Panc1 (cell line): ENCODE measurements at regions not wholly inside any gene's neighbourhood (a gene's known extent, or its start where the extent isn't known, plus 50 kb on each side); places are given as distances from the start of the nearest gene placed in this dataset.

ENCODE experiments used
- ATAC-seq: fragments of 200-7000 bp; cut with Tn5 transposase; 2 replicates; pipeline ENCODE4 v1.9.1; 2020; ENCODE audit warnings: mild to moderate bottlenecking, moderate library complexity
- BruUV-seq: library from RNA; stranded (reverse); fragments of 400-500 nt; replicated peaks from 2 replicates; lab custom pipeline; 2021; lab: Mats Ljungman, UMichigan
- CTCF ChIA-PET: fragments of 300-600 bp; sonication (Branson Sonifier 250); formaldehyde crosslinking; loops from one replicate; lab custom pipeline; 2022; ENCODE audit warnings: antibody characterized with exemption; lab: Charles Lee
- POLR2A ChIA-PET: fragments of 300-600 bp; sonication (Branson Sonifier 250); formaldehyde crosslinking; loops from one replicate; lab custom pipeline; 2022; ENCODE audit warnings: antibody characterized with exemption; lab: Charles Lee
- DNase-seq: peaks from one replicate; pipeline ENCODE4 v3.0.0-alpha.2; 2010; ENCODE audit warnings: low read depth, low spot score
- H3K27ac ChIP-seq: 2 replicates; pipeline ENCODE4 v1.5.1; 2011; ENCODE audit warnings: mild to moderate bottlenecking, low read length, inconsistent platforms
- H3K27me3 ChIP-seq: fragments of 200-500 bp; sonication (Bioruptor generic); 2 replicates; pipeline ENCODE4 v1.6.0; 2014; ENCODE audit warnings: low read length, inconsistent platforms; ENCODE audit not compliant: control insufficient read depth, insufficient read depth
- H3K36me3 ChIP-seq: fragments of 200-500 bp; sonication (Bioruptor generic); 2 replicates; pipeline ENCODE4 v1.5.1; 2014; ENCODE audit warnings: inconsistent platforms, mild to moderate bottlenecking, low read length, moderate library complexity; ENCODE audit not compliant: control insufficient read depth, insufficient read depth
- H3K4me1 ChIP-seq: 2 replicates; pipeline ENCODE4 v1.5.1; 2011; ENCODE audit warnings: inconsistent platforms, mild to moderate bottlenecking, low read length, moderate library complexity; ENCODE audit not compliant: control insufficient read depth, insufficient read depth
- H3K4me3 ChIP-seq, 2 experiments: 2 replicates each; pipeline ENCODE4 v1.5.1; 2011 to 2012; ENCODE audit warnings: low read depth in 2 of 2, low read length in 2 of 2, mild to moderate bottlenecking in 2 of 2, inconsistent platforms in 1 of 2, moderate library complexity in 1 of 2
- H3K9me3 ChIP-seq: fragments of 200-500 bp; sonication (Bioruptor generic); 2 replicates; pipeline ENCODE4 v1.5.1; 2014; ENCODE audit warnings: low read depth, mild to moderate bottlenecking, inconsistent platforms, low read length, moderate library complexity; ENCODE audit not compliant: control insufficient read depth, insufficient read depth
- POLR2AphosphoS5 ChIP-seq: IDR thresholded peaks from 2 replicates; pipeline ENCODE4 v1.6.1; 2012; ENCODE audit warnings: mild to moderate bottlenecking, low read depth, low read length, moderate library complexity
- SIN3A ChIP-seq: IDR thresholded peaks from 2 replicates; pipeline ENCODE4 v1.6.1; 2012; ENCODE audit warnings: low read depth, mild to moderate bottlenecking, low read length, moderate library complexity, borderline replicate concordance; ENCODE audit not compliant: insufficient read depth
- TCF7L2 ChIP-seq: IDR thresholded peaks from 2 replicates; pipeline ENCODE4 v1.6.1; 2011; ENCODE audit warnings: mild to moderate bottlenecking, low read depth, low read length, inconsistent platforms
- in situ Hi-C: cut with HindIII; loops from 2 replicates; pipeline ENCODE4 v1.10.0; 2016; ENCODE audit warnings: low sequenced_read_pairs, low pct_unique_long_range_greater_than_20kb
- intact Hi-C: fragments of 100-400 bp; cut with micrococcal nuclease; formaldehyde crosslinking; loops from one replicate; pipeline ENCODE4 v1.10.0; 2022; ENCODE audit not compliant: unreplicated experiment
- TF ChIP-seq, protein P1 (sequence below), 2 experiments: IDR thresholded peaks; 2 replicates each; pipeline ENCODE4 v1.6.1; 2011 to 2012; ENCODE audit warnings: low read depth in 2 of 2, control low read depth in 1 of 2, low read length in 1 of 2, mild to moderate bottlenecking in 1 of 2, moderate library complexity in 1 of 2; ENCODE audit not compliant: insufficient read depth in 1 of 2
- TF ChIP-seq, protein P2 (sequence below): fragments of 450-650 bp; IDR thresholded peaks from 2 replicates; pipeline ENCODE4 v1.5.1; 2017; ENCODE audit warnings: mild to moderate bottlenecking

DNA sequence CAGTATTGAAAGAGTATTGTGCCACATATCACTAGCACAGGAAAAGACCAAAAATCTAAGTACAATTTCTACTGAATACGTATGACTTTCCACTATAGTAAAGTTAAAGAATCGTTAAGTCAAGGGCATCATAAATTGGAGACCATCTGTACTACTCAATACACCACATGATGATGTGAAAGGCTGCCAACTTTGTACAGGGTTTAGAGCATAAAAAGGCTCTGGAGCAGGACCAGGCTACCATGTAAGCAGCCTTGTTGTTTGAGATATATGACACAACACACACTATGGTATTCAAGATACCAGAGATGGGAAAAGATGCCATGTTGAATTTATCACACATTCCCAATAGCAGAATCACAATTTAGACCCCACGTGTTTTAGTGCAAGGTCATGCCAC lies 294.9 kb upstream of the TRPC5 start:
- ChIA-PET POLR2A (no interaction called here), CTCF (no interaction called here)
- no peaks in the 10 kb centered on the region for H3K4me1 ChIP-seq
- BruUV-seq = no TSS peak
- no peaks in the 10 kb centered on the region for H3K36me3 ChIP-seq
- intact Hi-C loops = no loop called here
- no peaks in the 10 kb centered on the region for H3K9me3 ChIP-seq
- TF ChIP-seq, protein P1, sequence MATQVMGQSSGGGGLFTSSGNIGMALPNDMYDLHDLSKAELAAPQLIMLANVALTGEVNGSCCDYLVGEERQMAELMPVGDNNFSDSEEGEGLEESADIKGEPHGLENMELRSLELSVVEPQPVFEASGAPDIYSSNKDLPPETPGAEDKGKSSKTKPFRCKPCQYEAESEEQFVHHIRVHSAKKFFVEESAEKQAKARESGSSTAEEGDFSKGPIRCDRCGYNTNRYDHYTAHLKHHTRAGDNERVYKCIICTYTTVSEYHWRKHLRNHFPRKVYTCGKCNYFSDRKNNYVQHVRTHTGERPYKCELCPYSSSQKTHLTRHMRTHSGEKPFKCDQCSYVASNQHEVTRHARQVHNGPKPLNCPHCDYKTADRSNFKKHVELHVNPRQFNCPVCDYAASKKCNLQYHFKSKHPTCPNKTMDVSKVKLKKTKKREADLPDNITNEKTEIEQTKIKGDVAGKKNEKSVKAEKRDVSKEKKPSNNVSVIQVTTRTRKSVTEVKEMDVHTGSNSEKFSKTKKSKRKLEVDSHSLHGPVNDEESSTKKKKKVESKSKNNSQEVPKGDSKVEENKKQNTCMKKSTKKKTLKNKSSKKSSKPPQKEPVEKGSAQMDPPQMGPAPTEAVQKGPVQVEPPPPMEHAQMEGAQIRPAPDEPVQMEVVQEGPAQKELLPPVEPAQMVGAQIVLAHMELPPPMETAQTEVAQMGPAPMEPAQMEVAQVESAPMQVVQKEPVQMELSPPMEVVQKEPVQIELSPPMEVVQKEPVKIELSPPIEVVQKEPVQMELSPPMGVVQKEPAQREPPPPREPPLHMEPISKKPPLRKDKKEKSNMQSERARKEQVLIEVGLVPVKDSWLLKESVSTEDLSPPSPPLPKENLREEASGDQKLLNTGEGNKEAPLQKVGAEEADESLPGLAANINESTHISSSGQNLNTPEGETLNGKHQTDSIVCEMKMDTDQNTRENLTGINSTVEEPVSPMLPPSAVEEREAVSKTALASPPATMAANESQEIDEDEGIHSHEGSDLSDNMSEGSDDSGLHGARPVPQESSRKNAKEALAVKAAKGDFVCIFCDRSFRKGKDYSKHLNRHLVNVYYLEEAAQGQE (IDR thresholded peaks at IDR 0.05; ENCODE audit: insufficient read depth in 1 of 2, low read depth in 2 of 2, low read length in 1 of 2) = no peak
- no peak for TF ChIP-seq TCF7L2
- ATAC-seq (no peak), DNase-seq (no peak)
- H3K27ac ChIP-seq = no peak overlapping the region
- in situ Hi-C loops = no loop called here
- no peak overlapping the region for H3K4me3 ChIP-seq
- H3K27me3 ChIP-seq = no peaks in the 10 kb centered on the region

DNA sequence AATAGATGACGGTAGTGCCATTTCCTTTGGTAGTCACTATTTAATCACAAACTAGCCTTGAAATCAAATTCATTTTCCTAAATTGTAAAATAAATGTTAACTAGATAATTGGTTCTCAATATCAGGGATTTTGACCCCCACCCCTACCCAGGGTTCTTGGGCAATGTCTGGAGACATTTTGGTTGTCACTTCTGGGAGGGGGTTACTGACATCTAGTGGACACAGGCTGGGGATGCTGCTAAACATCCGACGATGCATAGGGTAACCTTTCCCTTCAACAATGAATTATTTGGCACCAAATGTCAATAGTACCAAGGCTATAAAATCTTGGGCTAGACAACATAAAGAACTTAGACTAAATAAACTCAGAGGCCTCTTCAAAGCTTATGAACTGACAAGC lies 285.8 kb upstream of the TRPC5 start:
- BruUV-seq = no TSS peak
- Histone ChIP-seq H3K4me1 (no peaks in the 10 kb centered on the region), H3K27me3 (no peaks in the 10 kb centered on the region), H3K27ac (no peak overlapping the region), H3K36me3 (no peaks in the 10 kb centered on the region), H3K4me3 (no peak overlapping the region), H3K9me3 (no peaks in the 10 kb centered on the region)
- in situ Hi-C loops (no loop called here), intact Hi-C loops (no loop called here)
- ATAC-seq (no peak), DNase-seq (no peak)
- ChIA-PET CTCF (no interaction called here), POLR2A (no interaction called here)
- TF ChIP-seq POLR2AphosphoS5 = no peak
- TF ChIP-seq, protein P1 (IDR thresholded peaks at IDR 0.05; ENCODE audit: insufficient read depth in 1 of 2, low read depth in 2 of 2, low read length in 1 of 2) = no peak
- TF ChIP-seq, protein P2, sequence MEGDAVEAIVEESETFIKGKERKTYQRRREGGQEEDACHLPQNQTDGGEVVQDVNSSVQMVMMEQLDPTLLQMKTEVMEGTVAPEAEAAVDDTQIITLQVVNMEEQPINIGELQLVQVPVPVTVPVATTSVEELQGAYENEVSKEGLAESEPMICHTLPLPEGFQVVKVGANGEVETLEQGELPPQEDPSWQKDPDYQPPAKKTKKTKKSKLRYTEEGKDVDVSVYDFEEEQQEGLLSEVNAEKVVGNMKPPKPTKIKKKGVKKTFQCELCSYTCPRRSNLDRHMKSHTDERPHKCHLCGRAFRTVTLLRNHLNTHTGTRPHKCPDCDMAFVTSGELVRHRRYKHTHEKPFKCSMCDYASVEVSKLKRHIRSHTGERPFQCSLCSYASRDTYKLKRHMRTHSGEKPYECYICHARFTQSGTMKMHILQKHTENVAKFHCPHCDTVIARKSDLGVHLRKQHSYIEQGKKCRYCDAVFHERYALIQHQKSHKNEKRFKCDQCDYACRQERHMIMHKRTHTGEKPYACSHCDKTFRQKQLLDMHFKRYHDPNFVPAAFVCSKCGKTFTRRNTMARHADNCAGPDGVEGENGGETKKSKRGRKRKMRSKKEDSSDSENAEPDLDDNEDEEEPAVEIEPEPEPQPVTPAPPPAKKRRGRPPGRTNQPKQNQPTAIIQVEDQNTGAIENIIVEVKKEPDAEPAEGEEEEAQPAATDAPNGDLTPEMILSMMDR = peak; percentile 43
- TF ChIP-seq TCF7L2 = no peak
- TF ChIP-seq SIN3A = no peak
